IMR-90 (cell line): ENCODE measurements at regions not wholly inside any gene's neighbourhood (a gene's known extent, or its start where the extent isn't known, plus 50 kb on each side); places are given as distances from the start of the nearest gene placed in this dataset.

Experiments used
- POLR2A ChIP-seq: IDR thresholded peaks from 2 replicates; pipeline ENCODE4 v1.6.1; 2012; ENCODE audit warnings: mild to moderate bottlenecking, low read depth, low read length
- RFX5 ChIP-seq: IDR thresholded peaks from 2 replicates; pipeline ENCODE4 v1.8.0; 2012; ENCODE audit warnings: low read depth, mild to moderate bottlenecking, low read length, moderate library complexity
- SMC3 ChIP-seq: fragments of 150-350 bp; IDR thresholded peaks from 2 replicates; pipeline ENCODE4 v1.6.1; 2016; ENCODE audit warnings: low read depth, mild to moderate bottlenecking, antibody characterized with exemption, low read length, moderate library complexity
- TF ChIP-seq, protein P1 (sequence below): conservative IDR thresholded peaks from 2 replicates; pipeline ENCODE4 v1.5.1; 2012; ENCODE audit warnings: mild to moderate bottlenecking, low read depth, low read length, improper control_type of control experiment

DNA sequence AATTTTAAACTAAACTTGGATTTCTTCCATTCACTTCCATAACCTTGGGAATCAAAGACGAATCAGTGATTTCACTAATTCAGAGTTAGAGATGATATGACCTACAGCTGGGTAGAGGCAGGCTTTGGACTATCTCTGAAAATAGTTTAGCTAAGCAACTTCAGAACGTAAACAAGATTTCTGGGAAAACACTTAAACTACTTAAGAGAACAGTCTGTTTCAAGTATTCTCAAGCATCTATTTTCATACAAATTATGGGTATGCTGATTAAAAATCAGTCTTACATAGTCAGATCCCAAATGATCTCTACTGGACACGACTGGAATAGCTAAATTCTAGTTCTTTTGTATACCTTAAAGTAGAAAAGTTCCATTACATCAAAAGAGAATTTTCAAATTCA lies 179.9 kb downstream of the PLCE1 start:
- TF ChIP-seq, protein P1, sequence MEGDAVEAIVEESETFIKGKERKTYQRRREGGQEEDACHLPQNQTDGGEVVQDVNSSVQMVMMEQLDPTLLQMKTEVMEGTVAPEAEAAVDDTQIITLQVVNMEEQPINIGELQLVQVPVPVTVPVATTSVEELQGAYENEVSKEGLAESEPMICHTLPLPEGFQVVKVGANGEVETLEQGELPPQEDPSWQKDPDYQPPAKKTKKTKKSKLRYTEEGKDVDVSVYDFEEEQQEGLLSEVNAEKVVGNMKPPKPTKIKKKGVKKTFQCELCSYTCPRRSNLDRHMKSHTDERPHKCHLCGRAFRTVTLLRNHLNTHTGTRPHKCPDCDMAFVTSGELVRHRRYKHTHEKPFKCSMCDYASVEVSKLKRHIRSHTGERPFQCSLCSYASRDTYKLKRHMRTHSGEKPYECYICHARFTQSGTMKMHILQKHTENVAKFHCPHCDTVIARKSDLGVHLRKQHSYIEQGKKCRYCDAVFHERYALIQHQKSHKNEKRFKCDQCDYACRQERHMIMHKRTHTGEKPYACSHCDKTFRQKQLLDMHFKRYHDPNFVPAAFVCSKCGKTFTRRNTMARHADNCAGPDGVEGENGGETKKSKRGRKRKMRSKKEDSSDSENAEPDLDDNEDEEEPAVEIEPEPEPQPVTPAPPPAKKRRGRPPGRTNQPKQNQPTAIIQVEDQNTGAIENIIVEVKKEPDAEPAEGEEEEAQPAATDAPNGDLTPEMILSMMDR, result no peak
- TF ChIP-seq POLR2A (no peak), SMC3 (no peak), RFX5 (no peak)
